ENCODE measurements at regions not wholly inside any gene's neighbourhood (a gene's known extent, or its start where the extent isn't known, plus 50 kb on each side); places are given as distances from the start of the nearest gene placed in this dataset.

DNA sequence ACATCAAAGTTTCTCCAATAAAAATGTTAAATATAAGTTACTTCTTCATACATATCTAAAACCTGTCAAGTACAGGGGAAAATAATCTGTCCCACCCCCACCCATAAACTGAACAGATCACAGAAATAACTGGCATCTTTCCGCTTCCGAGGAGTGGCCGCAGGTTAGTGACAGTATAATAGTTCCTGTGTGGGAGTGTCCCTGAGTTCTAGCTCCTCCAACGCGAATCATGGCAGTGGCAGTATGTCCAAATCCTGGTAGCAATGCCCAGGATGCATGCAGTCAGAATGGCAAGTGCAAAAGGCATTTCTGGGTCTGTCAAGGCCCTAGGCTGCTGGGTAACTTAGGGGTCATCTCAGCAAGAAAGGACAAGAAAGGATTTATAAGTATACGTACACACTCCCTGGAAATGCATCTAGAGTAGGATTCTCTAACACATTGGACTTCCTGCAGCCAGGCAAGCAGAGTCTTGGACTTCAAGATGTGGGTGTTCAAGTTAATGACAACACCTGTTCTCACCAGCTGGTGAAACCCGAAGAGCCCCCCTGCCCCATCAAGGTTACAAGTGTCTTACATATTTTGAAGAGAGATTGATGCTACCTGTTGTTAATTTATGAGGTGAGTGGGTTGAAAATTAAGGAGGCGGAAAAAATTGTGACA is 94.4 kb upstream of the COL1A2 start:
- TF ChIP-seq, protein P1, sequence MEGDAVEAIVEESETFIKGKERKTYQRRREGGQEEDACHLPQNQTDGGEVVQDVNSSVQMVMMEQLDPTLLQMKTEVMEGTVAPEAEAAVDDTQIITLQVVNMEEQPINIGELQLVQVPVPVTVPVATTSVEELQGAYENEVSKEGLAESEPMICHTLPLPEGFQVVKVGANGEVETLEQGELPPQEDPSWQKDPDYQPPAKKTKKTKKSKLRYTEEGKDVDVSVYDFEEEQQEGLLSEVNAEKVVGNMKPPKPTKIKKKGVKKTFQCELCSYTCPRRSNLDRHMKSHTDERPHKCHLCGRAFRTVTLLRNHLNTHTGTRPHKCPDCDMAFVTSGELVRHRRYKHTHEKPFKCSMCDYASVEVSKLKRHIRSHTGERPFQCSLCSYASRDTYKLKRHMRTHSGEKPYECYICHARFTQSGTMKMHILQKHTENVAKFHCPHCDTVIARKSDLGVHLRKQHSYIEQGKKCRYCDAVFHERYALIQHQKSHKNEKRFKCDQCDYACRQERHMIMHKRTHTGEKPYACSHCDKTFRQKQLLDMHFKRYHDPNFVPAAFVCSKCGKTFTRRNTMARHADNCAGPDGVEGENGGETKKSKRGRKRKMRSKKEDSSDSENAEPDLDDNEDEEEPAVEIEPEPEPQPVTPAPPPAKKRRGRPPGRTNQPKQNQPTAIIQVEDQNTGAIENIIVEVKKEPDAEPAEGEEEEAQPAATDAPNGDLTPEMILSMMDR (IDR thresholded peaks at IDR 0.05), result no peak
- TF ChIP-seq POLR2A (IDR thresholded peaks at IDR 0.05) (no peak), POLR2AphosphoS5 (IDR thresholded peaks at IDR 0.05) (no peak), EP300 (IDR thresholded peaks at IDR 0.05) (no peak)
